ENCODE measurements at regions not wholly inside any gene's neighbourhood (a gene's known extent, or its start where the extent isn't known, plus 50 kb on each side); places are given as distances from the start of the nearest gene placed in this dataset. TPM values are rescaled to one million over a fixed set of nuclear protein-coding genes. Genes with fewer than 3 reads are reported as not detected.

Small RNAs in the stretch of these regions (small RNA-seq; reads per million reads assigned to genes)
- gene RNU1-150P (ENCODE audit: insufficient read depth), result not detected
